ENCODE measurements at regions not wholly inside any gene's neighbourhood (a gene's known extent, or its start where the extent isn't known, plus 50 kb on each side); places are given as distances from the start of the nearest gene placed in this dataset.

GRCh38 chr17:72425794-72426168 lies 305.0 kb downstream of the SOX9 start:
- no peak for DNase-seq (ENCODE audit: low read depth)

GRCh38 chr17:72426321-72426720 lies 305.5 kb downstream of the SOX9 start:
- DNase-seq (ENCODE audit: low read depth) = no peak

GRCh38 chr17:72426948-72427760 lies 306.3 kb downstream of the SOX9 start:
- no peak for DNase-seq (ENCODE audit: low read depth)

- no peak for DNase-seq (ENCODE audit: low read depth)
Measured at GRCh38 chr17:72427761-72428109, 306.9 kb downstream of the SOX9 start.

GRCh38 chr17:72429066-72429638 lies 308.3 kb downstream of the SOX9 start:
- no peak for DNase-seq (ENCODE audit: low read depth)

GRCh38 chr17:72430611-72431432 lies 310.0 kb downstream of the SOX9 start:
- no peak for DNase-seq (ENCODE audit: low read depth)

- DNase-seq (ENCODE audit: low read depth) = no peak
Measured at GRCh38 chr17:72432143-72432621, 311.4 kb downstream of the SOX9 start.

- no peak for DNase-seq (ENCODE audit: low read depth)
Measured at GRCh38 chr17:72432881-72433280, 312.1 kb downstream of the SOX9 start.

- DNase-seq (ENCODE audit: low read depth) = no peak
Measured at GRCh38 chr17:72433797-72434196, 313.0 kb downstream of the SOX9 start.

GRCh38 chr17:72434581-72434980 lies 313.8 kb downstream of the SOX9 start:
- DNase-seq (ENCODE audit: low read depth) = no peak

GRCh38 chr17:72434991-72435618 lies 314.3 kb downstream of the SOX9 start:
- no peak for DNase-seq (ENCODE audit: low read depth)

- no peak for DNase-seq (ENCODE audit: low read depth)
Measured at GRCh38 chr17:72438783-72439182, 318.0 kb downstream of the SOX9 start.

- no peak for DNase-seq (ENCODE audit: low read depth)
Measured at GRCh38 chr17:72439893-72440502, 319.2 kb downstream of the SOX9 start.

- no peak for DNase-seq (ENCODE audit: low read depth)
Measured at GRCh38 chr17:72440961-72441360, 320.1 kb downstream of the SOX9 start.

GRCh38 chr17:72441909-72442308 lies 321.1 kb downstream of the SOX9 start:
- no peak for DNase-seq (ENCODE audit: low read depth)

- no peak for DNase-seq (ENCODE audit: low read depth)
Measured at GRCh38 chr17:72444517-72445054, 323.8 kb downstream of the SOX9 start.

- no peak for DNase-seq (ENCODE audit: low read depth)
Measured at GRCh38 chr17:72445055-72445991, 324.5 kb downstream of the SOX9 start.

GRCh38 chr17:72446118-72446517 lies 325.3 kb downstream of the SOX9 start:
- DNase-seq (ENCODE audit: low read depth) = no peak

GRCh38 chr17:72446525-72447250 lies 325.9 kb downstream of the SOX9 start:
- no peak for DNase-seq (ENCODE audit: low read depth)

GRCh38 chr17:72447251-72447640 lies 326.4 kb downstream of the SOX9 start:
- no peak for DNase-seq (ENCODE audit: low read depth)

Measured in fibroblast of the conjunctiva (primary cell).